ENCODE measurements at regions not wholly inside any gene's neighbourhood (a gene's known extent, or its start where the extent isn't known, plus 50 kb on each side); places are given as distances from the start of the nearest gene placed in this dataset.

- H3K27ac ChIP-seq (ENCODE audit: low read depth, low read length, poor library complexity, severe bottlenecking), result no peak overlapping the region
- no peaks in the 10 kb centered on the region for H3K4me1 ChIP-seq (ENCODE audit: insufficient read depth, low read length, poor library complexity, severe bottlenecking)
- no peaks in the 10 kb centered on the region for H3K27me3 ChIP-seq (replicated peaks; ENCODE audit: insufficient read depth, low read depth, low read length, poor library complexity)
- DNase-seq (ENCODE audit: low spot score), result no peak
- H3K4me3 ChIP-seq (ENCODE audit: low read depth, low read length, poor library complexity, severe bottlenecking), result no peak overlapping the region
- ChIA-PET CTCF (no interaction called here), POLR2A (ENCODE audit: low non-redundant PET) (no interaction called here)
- TF ChIP-seq EZH2 (IDR thresholded peaks at IDR 0.05; ENCODE audit: borderline replicate concordance, low read depth, low read length, poor library complexity, severe bottlenecking), result no peak
- TF ChIP-seq CTCF (conservative IDR thresholded peaks at IDR 0.05; ENCODE audit: low read depth, low read length), result no peak
- no peaks in the 10 kb centered on the region for H3K36me3 ChIP-seq (ENCODE audit: insufficient read depth, low read length, poor library complexity, severe bottlenecking)
- no peaks in the 10 kb centered on the region for H3K9me3 ChIP-seq (ENCODE audit: low read depth, low read length, poor library complexity, severe bottlenecking)
- BruUV-seq (replicated peaks), result no TSS peak
- intact Hi-C loops (cut with micrococcal nuclease; ENCODE audit: unreplicated experiment), result no loop called here
These were observed 95.6 kb upstream of the TUSC1 start for GRCh38 chr9:25773805-25774204.

- no peaks in the 10 kb centered on the region for H3K9me3 ChIP-seq (ENCODE audit: low read depth, low read length, poor library complexity, severe bottlenecking)
- H3K27ac ChIP-seq (ENCODE audit: low read depth, low read length, poor library complexity, severe bottlenecking), result no peak overlapping the region
- TF ChIP-seq CTCF (conservative IDR thresholded peaks at IDR 0.05; ENCODE audit: low read depth, low read length) (no peak), EZH2 (IDR thresholded peaks at IDR 0.05; ENCODE audit: borderline replicate concordance, low read depth, low read length, poor library complexity, severe bottlenecking) (no peak)
- no peak for DNase-seq (ENCODE audit: low spot score)
- H3K36me3 ChIP-seq (ENCODE audit: insufficient read depth, low read length, poor library complexity, severe bottlenecking), result no peaks in the 10 kb centered on the region
- H3K4me3 ChIP-seq (ENCODE audit: low read depth, low read length, poor library complexity, severe bottlenecking), result no peak overlapping the region
- intact Hi-C loops (cut with micrococcal nuclease; ENCODE audit: unreplicated experiment), result no loop called here
- no peaks in the 10 kb centered on the region for H3K27me3 ChIP-seq (replicated peaks; ENCODE audit: insufficient read depth, low read depth, low read length, poor library complexity)
- H3K4me1 ChIP-seq (ENCODE audit: insufficient read depth, low read length, poor library complexity, severe bottlenecking), result no peaks in the 10 kb centered on the region
- BruUV-seq (replicated peaks), result no TSS peak
- ChIA-PET POLR2A (ENCODE audit: low non-redundant PET) (no interaction called here), CTCF (no interaction called here)
These were observed 77.7 kb upstream of the TUSC1 start for GRCh38 chr9:25755951-25756350.

- no peak for DNase-seq (ENCODE audit: low spot score)
- Histone ChIP-seq H3K27me3 (replicated peaks; ENCODE audit: insufficient read depth, low read depth, low read length, poor library complexity) (no peaks in the 10 kb centered on the region), H3K9me3 (ENCODE audit: low read depth, low read length, poor library complexity, severe bottlenecking) (no peaks in the 10 kb centered on the region), H3K4me1 (ENCODE audit: insufficient read depth, low read length, poor library complexity, severe bottlenecking) (no peaks in the 10 kb centered on the region), H3K4me3 (ENCODE audit: low read depth, low read length, poor library complexity, severe bottlenecking) (no peak overlapping the region), H3K36me3 (ENCODE audit: insufficient read depth, low read length, poor library complexity, severe bottlenecking) (no peaks in the 10 kb centered on the region), H3K27ac (ENCODE audit: low read depth, low read length, poor library complexity, severe bottlenecking) (no peak overlapping the region)
- CTCF ChIA-PET, result no interaction called here
- POLR2A ChIA-PET (ENCODE audit: low non-redundant PET), result no interaction called here
- TF ChIP-seq CTCF (conservative IDR thresholded peaks at IDR 0.05; ENCODE audit: low read depth, low read length) (no peak), EZH2 (IDR thresholded peaks at IDR 0.05; ENCODE audit: borderline replicate concordance, low read depth, low read length, poor library complexity, severe bottlenecking) (no peak)
- intact Hi-C loops (cut with micrococcal nuclease; ENCODE audit: unreplicated experiment), result no loop called here
- BruUV-seq (replicated peaks), result no TSS peak
These were observed 74.2 kb upstream of the TUSC1 start for GRCh38 chr9:25752398-25752797.

All from A673 (cell line).